ENCODE measurements at regions not wholly inside any gene's neighbourhood (a gene's known extent, or its start where the extent isn't known, plus 50 kb on each side); places are given as distances from the start of the nearest gene placed in this dataset.

GRCh38 chr13:73851104-73851503 lies 283.1 kb downstream of the KLF12 start:
- no peak for TF ChIP-seq ZNF184 (tag by site-specific recombination; IDR thresholded peaks at IDR 0.05)
- TF ChIP-seq PRDM6 (tag by site-specific recombination; IDR thresholded peaks at IDR 0.05): 0 out of 2 replicates have a peak, but pooled peaks have one; percentile 25
- Histone ChIP-seq H3K27ac (ENCODE audit: extremely low read depth, low read depth, low read length) (no peak overlapping the region), H3K4me3 (ENCODE audit: low read depth, low read length) (no peak overlapping the region), H3K4me1 (ENCODE audit: control insufficient read depth, insufficient read depth, low read length) (no peaks in the 10 kb centered on the region), H3K36me3 (ENCODE audit: control insufficient read depth in 2 of 2, insufficient read depth in 1 of 2, low read length in 2 of 2) (no peaks in the 10 kb centered on the region), H3K9me3 (ENCODE audit: control insufficient read depth, insufficient read depth, low read depth, low read length) (no peaks in the 10 kb centered on the region)
- CTCF ChIA-PET: interaction anchor here (0.5 to 1.2 kb wide), 3 partner anchors 17 to 446 kb away, joined by 3 to 5 read pairs (median 3); no protein-coding TSS in a partner anchor
- POLR2A ChIA-PET: no interaction called here

DNA sequence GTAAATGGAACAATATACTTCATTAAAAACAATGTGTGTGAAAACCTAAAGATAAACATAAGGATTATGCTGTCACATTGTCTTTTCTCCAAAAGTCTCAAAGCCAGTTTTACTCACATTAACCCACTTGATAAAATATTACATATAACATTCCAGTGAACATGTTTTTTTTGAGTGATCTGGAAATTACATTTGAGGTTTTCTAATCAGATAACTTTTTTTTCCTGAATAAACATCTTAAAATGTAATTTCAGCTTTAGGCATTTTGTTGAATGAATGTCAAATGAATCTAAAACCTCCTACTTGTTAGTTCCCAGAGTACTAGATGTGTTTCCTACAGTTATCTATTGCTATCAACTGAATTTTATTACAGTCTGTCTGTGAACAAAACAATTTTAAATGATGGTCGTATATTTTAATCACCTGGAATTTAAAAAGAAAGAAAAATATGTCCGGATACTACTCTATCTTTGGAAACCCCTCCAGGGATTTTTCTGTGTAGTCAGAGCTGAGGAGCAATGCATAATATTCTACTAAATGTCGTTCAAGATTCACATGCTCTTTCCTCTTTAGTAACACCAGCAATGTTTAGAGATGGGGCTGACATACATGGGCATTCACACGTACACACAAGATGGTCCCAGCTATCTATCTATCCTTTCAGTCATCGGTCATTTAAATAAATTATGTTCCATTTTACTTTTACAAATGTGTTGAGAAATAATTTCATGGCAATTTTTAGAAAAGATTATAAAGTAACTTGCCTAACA lies 283.9 kb downstream of the KLF12 start:
- ChIA-PET POLR2A (no interaction called here), CTCF (interaction anchor here (0.5 to 1.2 kb wide), 3 partner anchors 18 to 446 kb away, joined by 3 to 5 read pairs (median 3); no protein-coding TSS in a partner anchor)
- peaks cover 0 to 8% of the 10 kb centered on the region in 2 experiments; a peak in 1 of 3 replicates for H3K36me3 ChIP-seq (ENCODE audit: control insufficient read depth in 2 of 2, insufficient read depth in 1 of 2, low read length in 2 of 2)
- no peak overlapping the region for H3K27ac ChIP-seq (ENCODE audit: extremely low read depth, low read depth, low read length)
- H3K4me1 ChIP-seq (ENCODE audit: control insufficient read depth, insufficient read depth, low read length): no peaks in the 10 kb centered on the region
- H3K4me3 ChIP-seq (ENCODE audit: low read depth, low read length): no peak overlapping the region
- H3K9me3 ChIP-seq (ENCODE audit: control insufficient read depth, insufficient read depth, low read depth, low read length): no peaks in the 10 kb centered on the region
- peak; percentile 75 for TF ChIP-seq PRDM6 (tag by site-specific recombination; IDR thresholded peaks at IDR 0.05)
- no peak for TF ChIP-seq MZF1 (tag by site-specific recombination; IDR thresholded peaks at IDR 0.05; ENCODE audit: borderline replicate concordance)
- no peak for TF ChIP-seq ZNF837 (tag by site-specific recombination; IDR thresholded peaks at IDR 0.05)
- TF ChIP-seq, protein P1, sequence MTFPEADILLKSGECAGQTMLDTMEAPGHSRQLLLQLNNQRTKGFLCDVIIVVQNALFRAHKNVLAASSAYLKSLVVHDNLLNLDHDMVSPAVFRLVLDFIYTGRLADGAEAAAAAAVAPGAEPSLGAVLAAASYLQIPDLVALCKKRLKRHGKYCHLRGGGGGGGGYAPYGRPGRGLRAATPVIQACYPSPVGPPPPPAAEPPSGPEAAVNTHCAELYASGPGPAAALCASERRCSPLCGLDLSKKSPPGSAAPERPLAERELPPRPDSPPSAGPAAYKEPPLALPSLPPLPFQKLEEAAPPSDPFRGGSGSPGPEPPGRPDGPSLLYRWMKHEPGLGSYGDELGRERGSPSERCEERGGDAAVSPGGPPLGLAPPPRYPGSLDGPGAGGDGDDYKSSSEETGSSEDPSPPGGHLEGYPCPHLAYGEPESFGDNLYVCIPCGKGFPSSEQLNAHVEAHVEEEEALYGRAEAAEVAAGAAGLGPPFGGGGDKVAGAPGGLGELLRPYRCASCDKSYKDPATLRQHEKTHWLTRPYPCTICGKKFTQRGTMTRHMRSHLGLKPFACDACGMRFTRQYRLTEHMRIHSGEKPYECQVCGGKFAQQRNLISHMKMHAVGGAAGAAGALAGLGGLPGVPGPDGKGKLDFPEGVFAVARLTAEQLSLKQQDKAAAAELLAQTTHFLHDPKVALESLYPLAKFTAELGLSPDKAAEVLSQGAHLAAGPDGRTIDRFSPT (tag by site-specific recombination; IDR thresholded peaks at IDR 0.05): peak; percentile 35; the same call in 1 of the 2 replicates
- no peak for TF ChIP-seq ZNF600 (tag by site-specific recombination; IDR thresholded peaks at IDR 0.05)
- no peak for TF ChIP-seq ZNF433 (tag by site-specific recombination; IDR thresholded peaks at IDR 0.05; ENCODE audit: low read depth)
- TF ChIP-seq ZNF596 (tag by site-specific recombination; IDR thresholded peaks at IDR 0.05): no peak
- TF ChIP-seq RBAK (tag by site-specific recombination; IDR thresholded peaks at IDR 0.05): no peak

- ChIA-PET POLR2A (no interaction called here), CTCF (interaction anchor here (0.7 to 1.5 kb wide), 4 partner anchors 11 to 251 kb away, joined by 3 to 9 read pairs (median 4); no protein-coding TSS in a partner anchor)
- Histone ChIP-seq H3K4me1 (ENCODE audit: control insufficient read depth, insufficient read depth, low read length) (no peaks in the 10 kb centered on the region), H3K27ac (ENCODE audit: extremely low read depth, low read depth, low read length) (no peak overlapping the region), H3K9me3 (ENCODE audit: control insufficient read depth, insufficient read depth, low read depth, low read length) (no peaks in the 10 kb centered on the region), H3K4me3 (ENCODE audit: low read depth, low read length) (no peak overlapping the region), H3K36me3 (ENCODE audit: control insufficient read depth in 2 of 2, insufficient read depth in 1 of 2, low read length in 2 of 2) (peaks cover 0 to 8% of the 10 kb centered on the region in 2 experiments; a peak in 1 of 3 replicates)
- no peak for TF ChIP-seq ZNF404 (tag by site-specific recombination; IDR thresholded peaks at IDR 0.05)
- TF ChIP-seq GFI1B (tag by site-specific recombination; IDR thresholded peaks at IDR 0.05): 0 out of 2 replicates have a peak, but pooled peaks have one; percentile 14
- no peak for TF ChIP-seq ZNF2 (tag by site-specific recombination; IDR thresholded peaks at IDR 0.05)
- no peak for TF ChIP-seq ZNF544 (tag by site-specific recombination; IDR thresholded peaks at IDR 0.05)
- TF ChIP-seq KLF9 (tag by site-specific recombination; IDR thresholded peaks at IDR 0.05; ENCODE audit: low read depth): no peak
- TF ChIP-seq ZBTB17 (tag by site-specific recombination; IDR thresholded peaks at IDR 0.05): peak; percentile 28; the same call in 1 of the 2 replicates
- TF ChIP-seq, protein P2, sequence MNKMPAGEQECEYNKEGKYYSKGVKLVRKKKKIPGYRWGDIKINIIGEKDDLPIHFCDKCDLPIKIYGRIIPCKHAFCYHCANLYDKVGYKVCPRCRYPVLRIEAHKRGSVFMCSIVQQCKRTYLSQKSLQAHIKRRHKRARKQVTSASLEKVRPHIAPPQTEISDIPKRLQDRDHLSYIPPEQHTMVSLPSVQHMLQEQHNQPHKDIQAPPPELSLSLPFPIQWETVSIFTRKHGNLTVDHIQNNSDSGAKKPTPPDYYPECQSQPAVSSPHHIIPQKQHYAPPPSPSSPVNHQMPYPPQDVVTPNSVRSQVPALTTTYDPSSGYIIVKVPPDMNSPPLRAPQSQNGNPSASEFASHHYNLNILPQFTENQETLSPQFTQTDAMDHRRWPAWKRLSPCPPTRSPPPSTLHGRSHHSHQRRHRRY (tag by site-specific recombination; IDR thresholded peaks at IDR 0.05): no peak
- peak; percentile 91 for TF ChIP-seq PRDM1 (tag by site-specific recombination; IDR thresholded peaks at IDR 0.05)
- no peak for TF ChIP-seq GLIS2 (tag by site-specific recombination; IDR thresholded peaks at IDR 0.05)
- TF ChIP-seq GLI4 (tag by site-specific recombination; IDR thresholded peaks at IDR 0.05): no peak
- no peak for TF ChIP-seq ZNF513 (tag by site-specific recombination; IDR thresholded peaks at IDR 0.05)
- TF ChIP-seq ZNF157 (tag by site-specific recombination; IDR thresholded peaks at IDR 0.05): no peak
- no peak for TF ChIP-seq BCL11B (tag by site-specific recombination; IDR thresholded peaks at IDR 0.05; ENCODE audit: low read depth)
- no peak for TF ChIP-seq ZNF843 (tag by site-specific recombination; IDR thresholded peaks at IDR 0.05)
Measured at GRCh38 chr13:73849292-73849691, 284.9 kb downstream of the KLF12 start.

Data from HEK293 (cell line).